ENCODE measurements at regions not wholly inside any gene's neighbourhood (a gene's known extent, or its start where the extent isn't known, plus 50 kb on each side); places are given as distances from the start of the nearest gene placed in this dataset.

GRCh38 chr12:13318231-13319015, 121.9 kb downstream of the EMP1 start:
- H3K4me1 ChIP-seq (ENCODE audit: control insufficient read depth, insufficient read depth, low read length, poor library complexity, severe bottlenecking) = no peaks in the 10 kb centered on the region
- no peaks in the 10 kb centered on the region for H3K36me3 ChIP-seq (ENCODE audit: control insufficient read depth, insufficient read depth, low read length)
- H3K9me3 ChIP-seq (ENCODE audit: control insufficient read depth, low read length) = no peaks in the 10 kb centered on the region
- no peak overlapping the region for H3K27ac ChIP-seq (ENCODE audit: insufficient read depth, low read length, poor library complexity, severe bottlenecking)
- no peak overlapping the region for H3K4me3 ChIP-seq (ENCODE audit: insufficient read depth, low read depth, low read length, poor library complexity, severe bottlenecking)
- no peak for DNase-seq
- no peaks in the 10 kb centered on the region for H3K27me3 ChIP-seq (replicated peaks; ENCODE audit: control insufficient read depth, insufficient read depth, low read length, poor library complexity, severe bottlenecking)

- H3K27me3 ChIP-seq (replicated peaks; ENCODE audit: control insufficient read depth, insufficient read depth, low read length, poor library complexity, severe bottlenecking) = no peaks in the 10 kb centered on the region
- no peak overlapping the region for H3K4me3 ChIP-seq (ENCODE audit: insufficient read depth, low read depth, low read length, poor library complexity, severe bottlenecking)
- no peak for DNase-seq
- H3K4me1 ChIP-seq (ENCODE audit: control insufficient read depth, insufficient read depth, low read length, poor library complexity, severe bottlenecking) = no peaks in the 10 kb centered on the region
- no peaks in the 10 kb centered on the region for H3K9me3 ChIP-seq (ENCODE audit: control insufficient read depth, low read length)
- no peaks in the 10 kb centered on the region for H3K36me3 ChIP-seq (ENCODE audit: control insufficient read depth, insufficient read depth, low read length)
- no peak overlapping the region for H3K27ac ChIP-seq (ENCODE audit: insufficient read depth, low read length, poor library complexity, severe bottlenecking)
Measured at GRCh38 chr12:13316587-13317246, 120.2 kb downstream of the EMP1 start.

GRCh38 chr12:13313886-13314285, 117.4 kb downstream of the EMP1 start:
- Histone ChIP-seq H3K9me3 (ENCODE audit: control insufficient read depth, low read length) (no peaks in the 10 kb centered on the region), H3K27me3 (replicated peaks; ENCODE audit: control insufficient read depth, insufficient read depth, low read length, poor library complexity, severe bottlenecking) (no peaks in the 10 kb centered on the region), H3K4me1 (ENCODE audit: control insufficient read depth, insufficient read depth, low read length, poor library complexity, severe bottlenecking) (no peaks in the 10 kb centered on the region), H3K27ac (ENCODE audit: insufficient read depth, low read length, poor library complexity, severe bottlenecking) (no peak overlapping the region), H3K4me3 (ENCODE audit: insufficient read depth, low read depth, low read length, poor library complexity, severe bottlenecking) (no peak overlapping the region), H3K36me3 (ENCODE audit: control insufficient read depth, insufficient read depth, low read length) (no peaks in the 10 kb centered on the region)
- DNase-seq = no peak

- no peaks in the 10 kb centered on the region for H3K36me3 ChIP-seq (ENCODE audit: control insufficient read depth, insufficient read depth, low read length)
- H3K4me3 ChIP-seq (ENCODE audit: insufficient read depth, low read depth, low read length, poor library complexity, severe bottlenecking) = no peak overlapping the region
- H3K4me1 ChIP-seq (ENCODE audit: control insufficient read depth, insufficient read depth, low read length, poor library complexity, severe bottlenecking) = no peaks in the 10 kb centered on the region
- H3K9me3 ChIP-seq (ENCODE audit: control insufficient read depth, low read length) = no peaks in the 10 kb centered on the region
- H3K27me3 ChIP-seq (replicated peaks; ENCODE audit: control insufficient read depth, insufficient read depth, low read length, poor library complexity, severe bottlenecking) = no peaks in the 10 kb centered on the region
- DNase-seq = no peak
- no peak overlapping the region for H3K27ac ChIP-seq (ENCODE audit: insufficient read depth, low read length, poor library complexity, severe bottlenecking)
Measured at GRCh38 chr12:13311551-13311950, 115.0 kb downstream of the EMP1 start.

- H3K4me1 ChIP-seq (ENCODE audit: control insufficient read depth, insufficient read depth, low read length, poor library complexity, severe bottlenecking) = no peaks in the 10 kb centered on the region
- no peaks in the 10 kb centered on the region for H3K36me3 ChIP-seq (ENCODE audit: control insufficient read depth, insufficient read depth, low read length)
- no peak overlapping the region for H3K27ac ChIP-seq (ENCODE audit: insufficient read depth, low read length, poor library complexity, severe bottlenecking)
- no peaks in the 10 kb centered on the region for H3K9me3 ChIP-seq (ENCODE audit: control insufficient read depth, low read length)
- H3K27me3 ChIP-seq (replicated peaks; ENCODE audit: control insufficient read depth, insufficient read depth, low read length, poor library complexity, severe bottlenecking) = no peaks in the 10 kb centered on the region
- H3K4me3 ChIP-seq (ENCODE audit: insufficient read depth, low read depth, low read length, poor library complexity, severe bottlenecking) = no peak overlapping the region
- no peak for DNase-seq
Measured at GRCh38 chr12:13307143-13307816, 110.8 kb downstream of the EMP1 start.

- Histone ChIP-seq H3K4me1 (ENCODE audit: control insufficient read depth, insufficient read depth, low read length, poor library complexity, severe bottlenecking) (no peaks in the 10 kb centered on the region), H3K4me3 (ENCODE audit: insufficient read depth, low read depth, low read length, poor library complexity, severe bottlenecking) (no peak overlapping the region), H3K27me3 (replicated peaks; ENCODE audit: control insufficient read depth, insufficient read depth, low read length, poor library complexity, severe bottlenecking) (no peaks in the 10 kb centered on the region), H3K9me3 (ENCODE audit: control insufficient read depth, low read length) (no peaks in the 10 kb centered on the region), H3K27ac (ENCODE audit: insufficient read depth, low read length, poor library complexity, severe bottlenecking) (no peak overlapping the region), H3K36me3 (ENCODE audit: control insufficient read depth, insufficient read depth, low read length) (no peaks in the 10 kb centered on the region)
- DNase-seq = no peak
Measured at GRCh38 chr12:13304924-13305323, 108.4 kb downstream of the EMP1 start.

- Histone ChIP-seq H3K36me3 (ENCODE audit: control insufficient read depth, insufficient read depth, low read length) (no peaks in the 10 kb centered on the region), H3K27ac (ENCODE audit: insufficient read depth, low read length, poor library complexity, severe bottlenecking) (no peak overlapping the region), H3K9me3 (ENCODE audit: control insufficient read depth, low read length) (no peaks in the 10 kb centered on the region), H3K4me1 (ENCODE audit: control insufficient read depth, insufficient read depth, low read length, poor library complexity, severe bottlenecking) (no peaks in the 10 kb centered on the region), H3K4me3 (ENCODE audit: insufficient read depth, low read depth, low read length, poor library complexity, severe bottlenecking) (no peak overlapping the region), H3K27me3 (replicated peaks; ENCODE audit: control insufficient read depth, insufficient read depth, low read length, poor library complexity, severe bottlenecking) (no peaks in the 10 kb centered on the region)
- no peak for DNase-seq
Measured at GRCh38 chr12:13299457-13299856, 102.9 kb downstream of the EMP1 start.

GRCh38 chr12:13293096-13293495, 96.6 kb downstream of the EMP1 start:
- no peak overlapping the region for H3K4me3 ChIP-seq (ENCODE audit: insufficient read depth, low read depth, low read length, poor library complexity, severe bottlenecking)
- no peaks in the 10 kb centered on the region for H3K4me1 ChIP-seq (ENCODE audit: control insufficient read depth, insufficient read depth, low read length, poor library complexity, severe bottlenecking)
- no peak for DNase-seq
- H3K27me3 ChIP-seq (replicated peaks; ENCODE audit: control insufficient read depth, insufficient read depth, low read length, poor library complexity, severe bottlenecking) = no peaks in the 10 kb centered on the region
- no peaks in the 10 kb centered on the region for H3K36me3 ChIP-seq (ENCODE audit: control insufficient read depth, insufficient read depth, low read length)
- no peak overlapping the region for H3K27ac ChIP-seq (ENCODE audit: insufficient read depth, low read length, poor library complexity, severe bottlenecking)
- no peaks in the 10 kb centered on the region for H3K9me3 ChIP-seq (ENCODE audit: control insufficient read depth, low read length)

- no peak for DNase-seq
- Histone ChIP-seq H3K36me3 (ENCODE audit: control insufficient read depth, insufficient read depth, low read length) (no peaks in the 10 kb centered on the region), H3K27me3 (replicated peaks; ENCODE audit: control insufficient read depth, insufficient read depth, low read length, poor library complexity, severe bottlenecking) (no peaks in the 10 kb centered on the region), H3K4me3 (ENCODE audit: insufficient read depth, low read depth, low read length, poor library complexity, severe bottlenecking) (no peak overlapping the region), H3K9me3 (ENCODE audit: control insufficient read depth, low read length) (no peaks in the 10 kb centered on the region), H3K4me1 (ENCODE audit: control insufficient read depth, insufficient read depth, low read length, poor library complexity, severe bottlenecking) (no peaks in the 10 kb centered on the region), H3K27ac (ENCODE audit: insufficient read depth, low read length, poor library complexity, severe bottlenecking) (no peak overlapping the region)
Measured at GRCh38 chr12:13289653-13290289, 93.2 kb downstream of the EMP1 start.
